Prostate gland (tissue), 2 donors: ENCODE measurements at regions not wholly inside any gene's neighbourhood (a gene's known extent, or its start where the extent isn't known, plus 50 kb on each side); places are given as distances from the start of the nearest gene placed in this dataset.

ENCODE experiments used
- DNase-seq: peaks from one replicate; pipeline ENCODE4 v3.0.0-alpha.2; 2019; ENCODE audit warnings: low spot score
- H3K27ac ChIP-seq, 2 donors: fragments of 200-600 bp; sonication (generic); 2 replicates each; pipeline ENCODE4 v1.5.1; 2017 to 2019
- H3K27me3 ChIP-seq: fragments of 200-600 bp; sonication (generic); replicated peaks from 2 replicates; pipeline ENCODE4 v1.5.1; 2019; ENCODE audit not compliant: insufficient read depth
- H3K36me3 ChIP-seq, 2 donors: fragments of 200-600 bp; sonication (generic); 1 replicate in 1 of 2; 2 replicates in 1 of 2; pipeline versions ENCODE4 v1.5.1 to v1.8.1; 2017 to 2019
- H3K4me1 ChIP-seq: fragments of 200-600 bp; sonication (generic); replicated peaks from 2 replicates; pipeline ENCODE4 v1.5.1; 2019
- H3K4me3 ChIP-seq, 2 donors: fragments of 200-600 bp; sonication (generic); 2 replicates each; pipeline ENCODE4 v1.5.1; 2017 to 2019
- H3K9me3 ChIP-seq: fragments of 200-600 bp; sonication (generic); 2 replicates; pipeline ENCODE4 v1.5.1; 2017
- CTCF ChIP-seq, 4 experiments: fragments of 200-600 bp in 2 of 4; fragments of 450-650 bp in 2 of 4; sonication (generic) in 2 of 4; IDR thresholded peaks; 1 replicate in 3 of 4; 2 replicates in 1 of 4; pipeline ENCODE4 v1.5.1; 2016 to 2019; ENCODE audit warnings: antibody characterized with exemption in 4 of 4, mild to moderate bottlenecking in 2 of 4, moderate library complexity in 2 of 4
- POLR2A ChIP-seq: fragments of 450-650 bp; IDR thresholded peaks from one replicate; pipeline ENCODE4 v1.6.1; 2016; ENCODE audit warnings: antibody characterized with exemption, mild to moderate bottlenecking
- POLR2AphosphoS5 ChIP-seq: sonication (generic); formaldehyde crosslinking; IDR thresholded peaks from one replicate; pipeline ENCODE4 v1.6.1; 2017; ENCODE audit warnings: antibody characterized with exemption
- WGBS: methylation state at CpG from one replicate; pipeline ENCODE4 v1.1.5; 2018; 5-methylcytosine and 5-hydroxymethylcytosine counted together
- intact Hi-C: fragments of 100-400 bp; cut with DNase I; formaldehyde crosslinking; loops from one replicate; pipeline ENCODE4 v1.14.2; 2022
- small RNA-seq, 2 donors: library from RNA; depleted of rRNA; stranded (forward); fragments of <200 nt; gene quantifications; one replicate each; pipeline ENCODE3, GENCODE V24; 2016

GRCh38 chr5:114310666-114311065, 51.2 kb upstream of the KCNN2 start:
- no peak overlapping the region for H3K4me3 ChIP-seq
- no peak overlapping the region for H3K27ac ChIP-seq
- 84% methylated on average over 2 of the region's 2 CpGs for WGBS
- H3K36me3 ChIP-seq: no peaks in the 10 kb centered on the region
- no peak for TF ChIP-seq POLR2A
- TF ChIP-seq CTCF (IDR thresholded peaks at IDR 0.05): no peak
- TF ChIP-seq POLR2AphosphoS5: no peak
- no peak for DNase-seq
- intact Hi-C loops: no loop called here
- no peaks in the 10 kb centered on the region for H3K4me1 ChIP-seq
- H3K9me3 ChIP-seq: no peaks in the 10 kb centered on the region
- H3K27me3 ChIP-seq: no peaks in the 10 kb centered on the region

DNA sequence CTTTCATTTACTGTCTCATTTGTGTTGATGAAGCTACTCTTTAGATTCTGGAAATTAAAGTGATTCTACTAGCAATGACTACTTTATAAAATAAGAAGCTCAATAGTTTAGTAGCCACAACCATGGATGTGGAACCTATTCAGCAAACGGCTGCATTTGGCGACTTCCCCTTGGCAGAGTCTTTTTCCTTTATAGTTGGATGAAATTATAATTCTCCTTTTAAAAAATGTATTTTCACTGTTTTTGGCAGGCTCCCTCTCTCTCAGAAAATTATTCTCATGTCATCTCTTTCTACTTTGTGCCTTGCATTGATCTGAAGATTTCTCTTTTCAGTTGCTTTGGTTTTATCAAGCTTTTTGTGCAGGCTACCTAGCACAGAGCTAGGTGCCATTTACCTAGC, 50.6 kb upstream of the KCNN2 start:
- WGBS: 69% methylated on average over 2 of the region's 2 CpGs
- DNase-seq: no peak
- Histone ChIP-seq H3K4me3 (no peak overlapping the region), H3K4me1 (no peaks in the 10 kb centered on the region), H3K27me3 (no peaks in the 10 kb centered on the region), H3K36me3 (no peaks in the 10 kb centered on the region), H3K9me3 (no peaks in the 10 kb centered on the region), H3K27ac (no peak overlapping the region)
- intact Hi-C loops: no loop called here
- TF ChIP-seq CTCF (IDR thresholded peaks at IDR 0.05): no peak
- TF ChIP-seq POLR2A: no peak
- no peak for TF ChIP-seq POLR2AphosphoS5

- intact Hi-C loops: no loop called here
These were observed 49.9 kb upstream of the KCNN2 start for GRCh38 chr5:114311968-114312367.

More at GRCh38 chr5:114311968-114312367, 49.9 kb upstream of the KCNN2 start:
- Histone ChIP-seq H3K27me3 (no peaks in the 10 kb centered on the region), H3K36me3 (no peaks in the 10 kb centered on the region), H3K4me1 (no peaks in the 10 kb centered on the region), H3K9me3 (no peaks in the 10 kb centered on the region), H3K4me3 (no peak overlapping the region), H3K27ac (no peak overlapping the region)
- DNase-seq: no peak
- WGBS: 30% methylated on average over 1 of the region's 1 CpG
- TF ChIP-seq POLR2AphosphoS5: no peak
- TF ChIP-seq CTCF (IDR thresholded peaks at IDR 0.05): no peak
- TF ChIP-seq POLR2A: no peak

Small RNAs in the stretch of these regions (small RNA-seq; reads per million reads assigned to genes)
- gene RN7SKP89: 0 reads per million in 2 donors
